Esophagus (tissue), 2 donors: ENCODE measurements at regions not wholly inside any gene's neighbourhood (a gene's known extent, or its start where the extent isn't known, plus 50 kb on each side); places are given as distances from the start of the nearest gene placed in this dataset.

Source experiments
- H3K27ac ChIP-seq, 2 donors: one replicate each; pipeline ENCODE4 v1.5.1; 2013; ENCODE audit warnings: low read depth in 2 of 2, mild to moderate bottlenecking in 2 of 2, inconsistent platforms in 1 of 2, low read length in 1 of 2, moderate library complexity in 1 of 2
- H3K27me3 ChIP-seq, 2 donors: one replicate each; pipeline ENCODE4 v1.6.1; 2013; ENCODE audit warnings: low read length in 2 of 2, control low read depth in 1 of 2, mild to moderate bottlenecking in 1 of 2; ENCODE audit not compliant: insufficient read depth in 2 of 2, control insufficient read depth in 1 of 2
- H3K36me3 ChIP-seq, 2 donors: one replicate each; pipeline ENCODE4 v1.6.1; 2013; ENCODE audit warnings: low read length in 1 of 2; ENCODE audit not compliant: control insufficient read depth in 2 of 2, insufficient read depth in 2 of 2
- H3K4me1 ChIP-seq, 2 donors: one replicate each; pipeline ENCODE4 v1.6.1; 2013; ENCODE audit warnings: low read length in 1 of 2; ENCODE audit not compliant: control insufficient read depth in 2 of 2, insufficient read depth in 2 of 2
- H3K4me3 ChIP-seq, 2 donors: one replicate each; pipeline ENCODE4 v1.5.1; 2013; ENCODE audit warnings: low read length in 2 of 2, mild to moderate bottlenecking in 2 of 2, low read depth in 1 of 2, moderate library complexity in 1 of 2
- H3K9me3 ChIP-seq, 2 donors: one replicate each; pipeline ENCODE4 v1.6.1; 2013; ENCODE audit warnings: mild to moderate bottlenecking in 2 of 2, low read depth in 1 of 2, low read length in 1 of 2, moderate library complexity in 1 of 2; ENCODE audit not compliant: control insufficient read depth in 2 of 2, insufficient read depth in 1 of 2
- WGBS, 2 donors: extraction: QIAGEN DNeasy Blood & Tissue Kit; methylation state at CpG; one replicate each; pipeline ENCODE4 v1.1.7; 2013; 5-methylcytosine and 5-hydroxymethylcytosine counted together
- donor health status: healthy with polysubstance abuse.
- donor health status: Bipolar disorder and iron deficiency.

GRCh38 chr18:2114765-2115164 is 456.5 kb downstream of the METTL4 start:
- H3K27me3 ChIP-seq = no peaks in the 10 kb centered on the region
- no peaks in the 10 kb centered on the region for H3K36me3 ChIP-seq
- WGBS, 2 donors = 67 to 73% methylated on average over 4 of the region's 4 CpGs
- no peaks in the 10 kb centered on the region for H3K9me3 ChIP-seq
- H3K4me1 ChIP-seq = no peaks in the 10 kb centered on the region
- no peak overlapping the region for H3K4me3 ChIP-seq
- no peak overlapping the region for H3K27ac ChIP-seq

- Histone ChIP-seq H3K27me3 (no peaks in the 10 kb centered on the region), H3K27ac (no peak overlapping the region), H3K4me3 (no peak overlapping the region), H3K9me3 (no peaks in the 10 kb centered on the region), H3K4me1 (no peaks in the 10 kb centered on the region), H3K36me3 (no peaks in the 10 kb centered on the region)
- 65% methylated on average over 3 of the region's 3 CpGs for WGBS, 2 donors
Measured at GRCh38 chr18:2121224-2121623, 450.1 kb downstream of the METTL4 start.

- Histone ChIP-seq H3K9me3 (no peaks in the 10 kb centered on the region), H3K36me3 (no peaks in the 10 kb centered on the region), H3K4me1 (no peaks in the 10 kb centered on the region), H3K27me3 (no peaks in the 10 kb centered on the region), H3K27ac (no peak overlapping the region), H3K4me3 (no peak overlapping the region)
- WGBS, 2 donors = 81 to 91% methylated on average over 2 of the region's 2 CpGs
Measured at GRCh38 chr18:2123077-2123476, 448.2 kb downstream of the METTL4 start.

DNA sequence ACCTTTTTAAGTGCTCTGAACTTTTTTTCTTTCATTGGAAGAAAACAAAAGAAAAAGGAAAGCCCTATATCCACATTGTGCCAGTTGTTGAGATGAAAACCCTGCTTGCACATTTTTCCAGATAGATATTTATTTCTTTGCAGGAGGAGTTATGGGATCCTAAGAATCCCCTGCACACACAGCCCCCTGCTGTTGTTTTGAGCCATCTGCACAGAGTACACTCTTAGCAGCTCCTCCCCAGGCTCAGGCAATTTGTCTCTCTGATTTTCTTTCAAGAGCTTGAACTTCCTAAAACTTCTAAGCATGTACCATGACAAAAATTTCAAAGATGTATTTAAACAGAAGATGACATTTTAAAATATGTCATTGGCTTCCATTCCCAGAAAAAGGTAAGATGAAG is 436.9 kb downstream of the METTL4 start:
- Histone ChIP-seq H3K9me3 (no peaks in the 10 kb centered on the region), H3K36me3 (no peaks in the 10 kb centered on the region), H3K27ac (no peak overlapping the region), H3K27me3 (no peaks in the 10 kb centered on the region), H3K4me1 (peaks cover 0 to 2% of the 10 kb centered on the region in 2 donors), H3K4me3 (no peak overlapping the region)

DNA sequence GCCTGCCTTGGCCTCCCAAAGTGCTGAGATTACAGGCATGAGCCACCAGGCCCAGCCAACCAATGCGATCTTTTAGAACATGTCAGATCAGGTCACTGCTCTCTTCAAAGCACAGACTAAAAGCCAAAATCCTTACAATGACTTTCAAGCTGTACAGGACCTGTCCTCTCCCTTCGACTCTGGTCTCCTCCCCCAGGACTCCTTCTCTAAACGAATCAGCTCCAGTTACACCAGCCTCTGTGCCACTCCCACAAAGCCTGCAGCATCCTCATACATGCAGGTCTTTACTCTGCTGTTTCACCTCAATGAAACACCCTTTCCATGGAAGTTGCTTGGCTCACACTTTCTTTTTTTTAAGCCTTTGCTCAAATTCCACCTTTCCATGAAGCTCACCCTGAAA is 436.0 kb downstream of the METTL4 start:
- Histone ChIP-seq H3K36me3 (no peaks in the 10 kb centered on the region), H3K4me1 (peaks cover 0 to 2% of the 10 kb centered on the region in 2 donors), H3K4me3 (no peak overlapping the region), H3K9me3 (no peaks in the 10 kb centered on the region), H3K27ac (no peak overlapping the region), H3K27me3 (no peaks in the 10 kb centered on the region)
- WGBS, 2 donors = 38 to 45% methylated on average over 3 of the region's 3 CpGs

- H3K27me3 ChIP-seq = no peaks in the 10 kb centered on the region
- peaks cover 0 to 2% of the 10 kb centered on the region in 2 donors for H3K4me1 ChIP-seq
- H3K27ac ChIP-seq = no peak overlapping the region
- H3K36me3 ChIP-seq = no peaks in the 10 kb centered on the region
- 77 to 82% methylated on average over 3 of the region's 3 CpGs for WGBS, 2 donors
- no peaks in the 10 kb centered on the region for H3K9me3 ChIP-seq
- H3K4me3 ChIP-seq = no peak overlapping the region
Measured at GRCh38 chr18:2138552-2138951, 432.8 kb downstream of the METTL4 start.

DNA sequence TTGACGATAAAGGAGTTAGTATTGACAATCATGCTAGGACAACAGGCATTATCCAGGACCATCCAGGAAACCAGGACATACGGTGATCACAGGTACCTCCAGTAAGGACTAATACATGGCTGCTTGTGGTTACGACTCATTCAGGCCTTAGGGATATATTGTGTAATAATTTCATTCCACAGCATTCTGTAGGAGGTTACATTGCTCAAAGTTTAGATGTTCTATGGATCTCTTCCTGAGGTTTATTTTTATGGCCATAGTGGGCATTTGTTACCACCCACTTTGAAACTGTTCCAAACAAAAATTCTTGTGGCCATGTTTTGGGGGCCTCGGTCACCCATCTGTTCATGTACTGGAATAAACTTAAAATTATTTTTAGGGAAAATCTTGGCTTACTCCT is 431.6 kb downstream of the METTL4 start:
- no peaks in the 10 kb centered on the region for H3K27me3 ChIP-seq
- no peaks in the 10 kb centered on the region for H3K9me3 ChIP-seq
- WGBS, 2 donors = 68 to 79% methylated on average over 4 of the region's 4 CpGs
- H3K27ac ChIP-seq = no peak overlapping the region
- peaks cover 0 to 2% of the 10 kb centered on the region in 2 donors for H3K4me1 ChIP-seq
- H3K4me3 ChIP-seq = no peak overlapping the region
- no peaks in the 10 kb centered on the region for H3K36me3 ChIP-seq

DNA sequence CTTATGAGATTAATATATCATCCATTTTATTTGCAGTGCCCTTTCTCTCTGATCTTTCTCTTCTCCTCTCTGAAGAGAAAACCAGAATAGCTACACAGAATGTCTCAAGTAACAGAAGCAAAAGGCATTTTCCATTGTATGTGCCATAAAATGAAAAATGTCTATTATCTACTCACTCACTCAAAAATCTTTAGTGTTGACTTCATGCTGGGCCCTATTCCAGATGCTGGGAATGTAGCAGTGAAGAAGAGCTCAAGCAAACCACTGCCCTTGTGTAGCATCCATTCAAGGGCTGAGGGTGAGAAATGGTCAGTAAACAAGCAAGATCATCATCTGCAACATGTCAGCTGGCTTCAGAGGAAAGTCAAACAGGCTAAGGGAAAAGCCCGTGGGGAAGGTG is 427.7 kb downstream of the METTL4 start:
- H3K36me3 ChIP-seq = no peaks in the 10 kb centered on the region
- no peaks in the 10 kb centered on the region for H3K27me3 ChIP-seq
- no peak overlapping the region for H3K27ac ChIP-seq
- 38 to 60% methylated on average over 1 of the region's 1 CpG for WGBS, 2 donors
- H3K9me3 ChIP-seq = no peaks in the 10 kb centered on the region
- H3K4me1 ChIP-seq = no peaks in the 10 kb centered on the region
- no peak overlapping the region for H3K4me3 ChIP-seq

DNA sequence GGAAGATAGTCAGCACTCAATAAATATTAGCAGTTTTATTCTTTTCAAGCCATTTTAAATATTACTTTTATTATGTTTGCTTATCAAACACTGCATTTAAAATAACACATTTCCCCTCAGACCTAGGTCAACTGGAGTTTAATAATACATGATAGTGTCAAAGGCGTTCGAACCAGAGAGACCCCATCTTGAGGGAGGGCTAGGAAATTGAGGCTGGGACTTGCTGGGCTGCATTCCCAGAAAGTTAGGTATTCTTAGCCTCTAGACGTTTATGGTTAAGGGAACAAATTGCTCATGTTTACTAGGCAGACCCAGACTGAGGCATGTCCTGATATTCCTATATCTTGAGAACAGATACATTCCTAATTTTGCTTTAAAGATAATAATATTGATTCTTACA is 426.5 kb downstream of the METTL4 start:
- Histone ChIP-seq H3K4me1 (no peaks in the 10 kb centered on the region), H3K36me3 (no peaks in the 10 kb centered on the region), H3K27me3 (no peaks in the 10 kb centered on the region), H3K4me3 (no peak overlapping the region), H3K9me3 (no peaks in the 10 kb centered on the region), H3K27ac (no peak overlapping the region)
- 81 to 85% methylated on average over 3 of the region's 3 CpGs for WGBS, 2 donors

DNA sequence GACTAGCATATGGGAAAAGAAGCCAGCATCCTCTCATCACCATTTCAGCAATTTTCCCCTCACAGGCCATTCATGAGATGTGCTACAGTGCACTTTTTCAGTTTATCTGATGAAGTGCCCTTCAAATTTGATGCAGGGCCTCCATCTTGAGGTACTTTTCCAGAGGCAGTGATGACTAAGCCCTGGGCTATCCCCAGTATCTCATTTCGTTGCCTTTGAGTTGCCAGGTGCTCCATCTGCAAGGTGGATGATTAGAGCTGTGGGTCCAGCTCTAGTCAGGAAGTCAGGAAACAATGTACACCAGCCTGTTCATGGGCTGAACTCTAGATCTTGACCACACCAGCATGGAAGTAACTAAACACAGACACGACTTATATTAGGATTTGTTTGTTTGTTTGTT is 425.2 kb downstream of the METTL4 start:
- no peaks in the 10 kb centered on the region for H3K27me3 ChIP-seq
- H3K9me3 ChIP-seq = no peaks in the 10 kb centered on the region
- no peak overlapping the region for H3K27ac ChIP-seq
- 53 to 68% methylated on average over 2 of the region's 2 CpGs for WGBS, 2 donors
- H3K4me3 ChIP-seq = no peak overlapping the region
- no peaks in the 10 kb centered on the region for H3K36me3 ChIP-seq
- H3K4me1 ChIP-seq = no peaks in the 10 kb centered on the region
